B cell (primary cell): ENCODE measurements at regions not wholly inside any gene's neighbourhood (a gene's known extent, or its start where the extent isn't known, plus 50 kb on each side); places are given as distances from the start of the nearest gene placed in this dataset.

Experiments
- ATAC-seq: fragments of 200-7000 bp; cut with Tn5 transposase; one replicate; pipeline ENCODE4 v1.10.0; 2021; ENCODE audit warnings: low read depth, mild to moderate bottlenecking, moderate number of reproducible peaks, moderate library complexity
- CTCF ChIA-PET: fragments of 350-600 bp; sonication (Branson Sonifier 250); formaldehyde crosslinking; loops from one replicate; lab custom pipeline; 2021; ENCODE audit warnings: antibody characterized with exemption, inconsistent platforms; lab: Charles Lee
- POLR2A ChIA-PET: fragments of 350-600 bp; sonication (Branson Sonifier 250); formaldehyde crosslinking; loops from one replicate; lab custom pipeline; 2021; ENCODE audit warnings: antibody characterized with exemption; lab: Charles Lee
- DNase-seq: peaks from one replicate; pipeline ENCODE4 v3.0.0; 2013
- H2AFZ ChIP-seq: 2 replicates; pipeline ENCODE4 v1.6.1; 2012; ENCODE audit warnings: mild to moderate bottlenecking, low read depth, low read length; ENCODE audit not compliant: insufficient read depth, poor library complexity, severe bottlenecking
- H3K27ac ChIP-seq, 2 donors: 1 replicate in 1 of 2; 2 replicates in 1 of 2; pipeline ENCODE4 v1.5.1; 2012 to 2013; ENCODE audit warnings: low read length in 2 of 2, mild to moderate bottlenecking in 2 of 2, moderate library complexity in 1 of 2
- H3K27me3 ChIP-seq, 4 experiments: fragments of 200-600 bp in 1 of 4; sonication (generic) in 1 of 4; replicated peaks in 1 of 4; 1 replicate in 2 of 4; 2 replicates in 2 of 4; pipeline versions ENCODE4 v1.6.1 to v1.7.0; 2013 to 2016; ENCODE audit warnings: low read length in 3 of 4, mild to moderate bottlenecking in 2 of 4, mixed read lengths in 1 of 4, moderate library complexity in 1 of 4; ENCODE audit not compliant: insufficient read depth in 4 of 4, control insufficient read depth in 3 of 4; ENCODE audit errors: control extremely low read depth in 1 of 4
- H3K36me3 ChIP-seq, 2 experiments: replicated peaks in 1 of 2; 1 replicate in 1 of 2; 2 replicates in 1 of 2; pipeline versions ENCODE4 v1.6.1 to v1.7.1; 2013; ENCODE audit warnings: low read length in 1 of 2; ENCODE audit not compliant: insufficient read depth in 2 of 2, control insufficient read depth in 1 of 2; ENCODE audit errors: control extremely low read depth in 1 of 2, extremely low read depth in 1 of 2
- H3K4me1 ChIP-seq, 2 donors: fragments of 200-600 bp in 1 of 2; sonication (generic) in 1 of 2; 1 replicate in 1 of 2; 2 replicates in 1 of 2; pipeline versions ENCODE4 v1.5.1 to v1.6.1; 2013 to 2017; ENCODE audit warnings: low read length in 2 of 2; ENCODE audit not compliant: control insufficient read depth in 2 of 2, insufficient read depth in 2 of 2
- H3K4me2 ChIP-seq: replicated peaks from 2 replicates; pipeline ENCODE3; 2012; ENCODE audit warnings: mild to moderate bottlenecking, low read depth, low read length; ENCODE audit not compliant: poor library complexity, severe bottlenecking
- H3K4me3 ChIP-seq, 5 experiments: fragments of 200-600 bp in 1 of 5; sonication (generic) in 1 of 5; 1 replicate in 3 of 5; 2 replicates in 2 of 5; pipeline versions ENCODE4 v1.5.1 to v1.7.0; 2011 to 2016; ENCODE audit warnings: low read length in 4 of 5, mild to moderate bottlenecking in 4 of 5, low read depth in 2 of 5, control low read depth in 1 of 5, moderate library complexity in 1 of 5; ENCODE audit not compliant: insufficient read depth in 1 of 5; ENCODE audit errors: control extremely low read depth in 1 of 5, extremely low read depth in 1 of 5
- H3K79me2 ChIP-seq: fragments of 200-600 bp; sonication (generic); one replicate; pipeline ENCODE4 v1.6.0; 2016; ENCODE audit warnings: low read length; ENCODE audit not compliant: control insufficient read depth, insufficient read depth
- H3K9ac ChIP-seq: fragments of 200-600 bp; sonication (generic); 2 replicates; pipeline ENCODE4 v1.6.1; 2017; ENCODE audit warnings: mild to moderate bottlenecking, low read length, moderate library complexity
- H3K9me3 ChIP-seq, 3 donors: one replicate each; pipeline versions ENCODE4 v1.6.1 to v1.7.1; 2013; ENCODE audit warnings: low read length in 2 of 3; ENCODE audit not compliant: control insufficient read depth in 2 of 3, insufficient read depth in 1 of 3; ENCODE audit errors: control extremely low read depth in 1 of 3
- H4K20me1 ChIP-seq: 2 replicates; pipeline ENCODE4 v1.6.0; 2012; ENCODE audit warnings: mild to moderate bottlenecking, low read length; ENCODE audit not compliant: insufficient read depth, control insufficient read depth, poor library complexity, severe bottlenecking
- H3K27ac Mint-ChIP-seq: one replicate; pipeline ENCODE4 v1.8.0; 2021; ENCODE audit warnings: mixed read lengths
- H3K27me3 Mint-ChIP-seq: one replicate; pipeline ENCODE4 v1.8.0; 2021; ENCODE audit warnings: mixed read lengths
- H3K4me1 Mint-ChIP-seq: one replicate; pipeline ENCODE4 v1.8.0; 2021; ENCODE audit warnings: mixed read lengths
- H3K4me3 Mint-ChIP-seq: one replicate; pipeline ENCODE4 v1.8.0; 2021; ENCODE audit warnings: mixed read lengths
- H3K9me3 Mint-ChIP-seq: one replicate; pipeline ENCODE4 v1.8.0; 2022; ENCODE audit warnings: mixed read lengths; ENCODE audit not compliant: insufficient read depth
- CTCF ChIP-seq: fragments of 200-600 bp; IDR thresholded peaks from one replicate; pipeline ENCODE4 v1.8.0; 2022; ENCODE audit warnings: antibody characterized with exemption, mild to moderate bottlenecking
- EZH2 ChIP-seq: IDR thresholded peaks from 2 replicates; pipeline ENCODE4 v1.6.1; 2012; ENCODE audit warnings: borderline replicate concordance, low read depth, mild to moderate bottlenecking, moderate library complexity, low read length; ENCODE audit not compliant: insufficient read depth, poor library complexity, severe bottlenecking
- WGBS: methylation state at CpG from one replicate; pipeline ENCODE4 v1.1.5; 2013; ENCODE audit warnings: missing lambda C conversion rate; ENCODE audit not compliant: insufficient coverage; 5-methylcytosine and 5-hydroxymethylcytosine counted together
- intact Hi-C: fragments of 100-400 bp; cut with micrococcal nuclease; formaldehyde crosslinking; loops from one replicate; pipeline ENCODE4 v1.10.0; 2022

DNA sequence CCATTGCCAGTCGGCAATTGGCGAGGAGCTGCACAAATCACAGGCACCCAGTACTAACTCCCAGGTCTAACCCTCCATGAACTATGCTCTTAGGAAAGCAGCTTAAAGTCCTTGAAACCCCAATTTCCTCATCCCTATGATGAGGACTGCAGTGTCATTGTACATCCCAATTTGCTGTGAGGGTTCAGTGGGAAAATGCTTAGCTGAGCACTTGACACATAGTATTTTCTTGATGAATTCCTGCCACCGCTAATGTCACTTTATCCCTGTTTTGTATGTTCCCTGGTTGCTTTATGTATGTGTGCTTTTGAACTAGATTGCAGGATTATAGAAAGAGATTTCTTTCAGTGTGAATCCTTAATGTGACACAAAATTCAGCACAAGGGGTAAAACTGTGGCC lies 161.5 kb upstream of the RBFOX1 start:
- ChIA-PET POLR2A (no interaction called here), CTCF (no interaction called here)
- Mint-ChIP-seq H3K9me3 (peaks cover 9% of the 10 kb centered on the region), H3K4me1 (no peaks in the 10 kb centered on the region), H3K27ac (no peak overlapping the region), H3K27me3 (no peaks in the 10 kb centered on the region), H3K4me3 (no peak overlapping the region)
- ATAC-seq (no peak), DNase-seq (no peak)
- Histone ChIP-seq H3K4me1 (no peaks in the 10 kb centered on the region), H3K79me2 (no peaks in the 10 kb centered on the region), H3K4me2 (no peak overlapping the region), H3K9me3 (peaks cover 0 to 13% (median 0%) of the 10 kb centered on the region in 3 donors), H3K4me3 (no peak overlapping the region), H2AFZ (no peak overlapping the region), H3K27ac (no peak overlapping the region), H3K9ac (no peak overlapping the region), H4K20me1 (no peaks in the 10 kb centered on the region), H3K36me3 (no peaks in the 10 kb centered on the region), H3K27me3 (no peaks in the 10 kb centered on the region)
- 95% methylated on average over 2 of the region's 3 CpGs for WGBS
- intact Hi-C loops, result no loop called here
- TF ChIP-seq CTCF (no peak), EZH2 (no peak)

GRCh38 chr16:7167626-7168025 lies 165.0 kb upstream of the RBFOX1 start:
- CTCF ChIA-PET, result no interaction called here
- Mint-ChIP-seq H3K27me3 (no peaks in the 10 kb centered on the region), H3K4me1 (no peaks in the 10 kb centered on the region), H3K27ac (no peak overlapping the region), H3K9me3 (peaks cover 5% of the 10 kb centered on the region), H3K4me3 (no peak overlapping the region)
- no peak overlapping the region for H3K4me3 ChIP-seq
- 100% methylated on average over 2 of the region's 6 CpGs for WGBS
- ATAC-seq (no peak), DNase-seq (no peak)
- no peak overlapping the region for H2AFZ ChIP-seq
- no peaks in the 10 kb centered on the region for H3K27me3 ChIP-seq
- no peaks in the 10 kb centered on the region for H3K79me2 ChIP-seq
- no peaks in the 10 kb centered on the region for H3K4me1 ChIP-seq
- H4K20me1 ChIP-seq, result no peaks in the 10 kb centered on the region
- peaks cover 0 to 13% (median 0%) of the 10 kb centered on the region in 3 donors for H3K9me3 ChIP-seq
- intact Hi-C loops, result no loop called here
- POLR2A ChIA-PET, result no interaction called here
- TF ChIP-seq EZH2 (no peak), CTCF (no peak)
- no peak overlapping the region for H3K9ac ChIP-seq
- H3K36me3 ChIP-seq, result no peaks in the 10 kb centered on the region
- no peak overlapping the region for H3K4me2 ChIP-seq
- H3K27ac ChIP-seq, result no peak overlapping the region
